EL (cell line): ENCODE measurements at regions not wholly inside any gene's neighbourhood (a gene's known extent, or its start where the extent isn't known, plus 50 kb on each side); places are given as distances from the start of the nearest gene placed in this dataset.
"Not testable (repeated sequence)": the region's sequence is repeated elsewhere in the genome, so short reads cannot be mapped to it uniquely, and the experiment has no call there.

Source experiments
- DNase-seq: peaks from one replicate; pipeline ENCODE4 v3.0.0-alpha.2; 2016

- DNase-seq = no peak
Measured at GRCh38 chr5:63553073-63553472, 409.2 kb downstream of the HTR1A start.

- no peak for DNase-seq
Measured at GRCh38 chr5:63535840-63536602, 426.2 kb downstream of the HTR1A start.

- DNase-seq = no peak
Measured at GRCh38 chr5:63524281-63524680, 438.0 kb downstream of the HTR1A start.

GRCh38 chr5:63516006-63516405, 446.2 kb downstream of the HTR1A start:
- DNase-seq = no peak

GRCh38 chr5:63500242-63500641, 462.0 kb downstream of the HTR1A start:
- no peak for DNase-seq

- DNase-seq = no peak
Measured at GRCh38 chr5:63495225-63495624, 467.0 kb downstream of the HTR1A start.

GRCh38 chr5:63483338-63483737, 478.9 kb downstream of the HTR1A start:
- no peak for DNase-seq

- DNase-seq = no peak
Measured at GRCh38 chr5:63473335-63473967, 488.8 kb downstream of the HTR1A start.

GRCh38 chr5:63456279-63456678, 506.0 kb downstream of the HTR1A start:
- no peak for DNase-seq

GRCh38 chr5:63451188-63451587, 511.1 kb downstream of the HTR1A start:
- no peak for DNase-seq

- DNase-seq = no peak
Measured at GRCh38 chr5:63439537-63439936, 522.7 kb downstream of the HTR1A start.

GRCh38 chr5:63409737-63410136, 552.5 kb downstream of the HTR1A start:
- DNase-seq = no peak

- no peak for DNase-seq
Measured at GRCh38 chr5:63408984-63409383, 553.3 kb downstream of the HTR1A start.

GRCh38 chr5:63401436-63402046, 560.7 kb downstream of the HTR1A start:
- DNase-seq = peak; percentile 25

GRCh38 chr5:63400079-63400478, 562.2 kb downstream of the HTR1A start:
- DNase-seq = no peak

- DNase-seq = no peak
Measured at GRCh38 chr5:63398346-63398745, 563.9 kb downstream of the HTR1A start.

GRCh38 chr5:63388188-63388587, 574.1 kb downstream of the HTR1A start:
- DNase-seq = not testable (repeated sequence)

GRCh38 chr5:63375851-63376250, 586.4 kb downstream of the HTR1A start:
- DNase-seq = no peak

- DNase-seq = no peak
Measured at GRCh38 chr5:63374085-63374484, 588.2 kb downstream of the HTR1A start.

GRCh38 chr5:63351164-63351563, 611.1 kb downstream of the HTR1A start:
- no peak for DNase-seq

GRCh38 chr5:63346451-63346850, 615.8 kb downstream of the HTR1A start:
- DNase-seq = no peak

- no peak for DNase-seq
Measured at GRCh38 chr5:63341442-63341841, 620.8 kb downstream of the HTR1A start.

- DNase-seq = no peak
Measured at GRCh38 chr5:63323926-63324325, 638.3 kb downstream of the HTR1A start.

GRCh38 chr5:63314551-63314950, 647.7 kb downstream of the HTR1A start:
- no peak for DNase-seq
